HCT116 (cell line): ENCODE measurements at regions not wholly inside any gene's neighbourhood (a gene's known extent, or its start where the extent isn't known, plus 50 kb on each side); places are given as distances from the start of the nearest gene placed in this dataset.

Experiments used
- ATAC-seq: fragments of 200-7000 bp; cut with Tn5 transposase; 2 replicates; pipeline ENCODE4 v1.9.1; 2020; ENCODE audit warnings: mild to moderate bottlenecking, moderate library complexity
- BruUV-seq: library from RNA; stranded (reverse); fragments of 400-500 nt; replicated peaks from 2 replicates; lab custom pipeline; 2021; lab: Mats Ljungman, UMichigan
- CTCF ChIA-PET: fragments of 300-600 bp; sonication (Branson Sonifier 250); formaldehyde crosslinking; loops from one replicate; lab custom pipeline; 2021; ENCODE audit warnings: antibody characterized with exemption; lab: Charles Lee
- POLR2A ChIA-PET: fragments of 300-600, 350-600 bp; sonication (Branson Sonifier 250); formaldehyde crosslinking; loops from one replicate; lab custom pipeline; 2021; ENCODE audit warnings: antibody characterized with exemption; lab: Charles Lee
- RAD21 ChIA-PET, 2 experiments: fragments of 300-600 bp; sonication (Branson Sonifier 250); formaldehyde crosslinking; loops; one replicate each; lab custom pipeline; 2023; ENCODE audit warnings: low total read pairs in 2 of 2; ENCODE audit not compliant: uncharacterized antibody in 2 of 2, unreplicated experiment in 2 of 2, low non-redundant PET in 1 of 2; lab: Charles Lee
- DNase-seq: peaks from one replicate; pipeline ENCODE4 v3.0.0-alpha.2; 2010; ENCODE audit warnings: low read depth, low spot score
- H2AFZ ChIP-seq: fragments of 200-600 bp; shearing (Covaris generic), sonication (generic); 2 replicates; pipeline ENCODE4 v1.6.1; 2017; ENCODE audit warnings: low read depth, mixed run types, mixed read lengths, antibody characterized with exemption, low read length; ENCODE audit not compliant: poor library complexity, severe bottlenecking
- H3K27ac ChIP-seq: 2 replicates; pipeline ENCODE4 v1.5.1; 2012; ENCODE audit warnings: low read depth, low read length
- H3K27me3 ChIP-seq: fragments of 200-600 bp; sonication (generic); 2 replicates; pipeline ENCODE4 v1.6.1; 2016; ENCODE audit warnings: mixed run types, low read length, mixed read lengths; ENCODE audit not compliant: insufficient read depth
- H3K36me3 ChIP-seq, 2 experiments: fragments of 200-500 bp in 1 of 2; fragments of 200-600 bp in 1 of 2; sonication (Bioruptor generic) in 1 of 2; sonication (generic) in 1 of 2; 2 replicates each; pipeline versions ENCODE4 v1.5.1 to v1.6.1; 2014 to 2016; ENCODE audit warnings: low read length in 2 of 2, inconsistent platforms in 1 of 2, mixed read lengths in 1 of 2, mixed run types in 1 of 2; ENCODE audit not compliant: insufficient read depth in 2 of 2, control insufficient read depth in 1 of 2
- H3K4me1 ChIP-seq, 2 experiments: fragments of 200-600 bp in 1 of 2; sonication (generic) in 1 of 2; 2 replicates each; pipeline versions ENCODE4 v1.5.1 to v1.6.1; 2012 to 2017; ENCODE audit warnings: low read length in 2 of 2, inconsistent platforms in 1 of 2, mild to moderate bottlenecking in 1 of 2, mixed read lengths in 1 of 2, mixed run types in 1 of 2, moderate library complexity in 1 of 2; ENCODE audit not compliant: insufficient read depth in 2 of 2, control insufficient read depth in 1 of 2
- H3K4me2 ChIP-seq: fragments of 200-600 bp; sonication (generic); 2 replicates; pipeline ENCODE4 v1.6.1; 2017; ENCODE audit warnings: mixed run types, low read length, mixed read lengths
- H3K4me3 ChIP-seq, 2 experiments: fragments of 200-600 bp in 1 of 2; sonication (generic) in 1 of 2; replicated peaks in 1 of 2; 2 replicates each; pipeline ENCODE4 v1.5.1; 2011 to 2016; ENCODE audit warnings: low read length in 2 of 2, control low read depth in 1 of 2, low read depth in 1 of 2, mild to moderate bottlenecking in 1 of 2, mixed read lengths in 1 of 2, mixed run types in 1 of 2
- H3K79me2 ChIP-seq: fragments of 200-600 bp; sonication (generic); 2 replicates; pipeline ENCODE4 v1.6.1; 2017; ENCODE audit warnings: mild to moderate bottlenecking, mixed run types, low read length, moderate library complexity, mixed read lengths; ENCODE audit not compliant: insufficient read depth
- H3K9ac ChIP-seq: fragments of 200-600 bp; sonication (generic); 2 replicates; pipeline ENCODE4 v1.6.1; 2016; ENCODE audit warnings: low read length, mixed read lengths
- H3K9me2 ChIP-seq: fragments of 200-600 bp; sonication (generic), shearing (Covaris generic); 2 replicates; pipeline ENCODE4 v1.6.1; 2017; ENCODE audit warnings: mixed run types, mild to moderate bottlenecking, moderate library complexity; ENCODE audit not compliant: insufficient read depth
- H3K9me3 ChIP-seq, 2 experiments: fragments of 200-500 bp in 1 of 2; fragments of 200-600 bp in 1 of 2; sonication (Bioruptor generic) in 1 of 2; sonication (generic) in 1 of 2; 2 replicates each; pipeline ENCODE4 v1.6.1; 2014 to 2017; ENCODE audit warnings: low read length in 2 of 2, mixed read lengths in 2 of 2, inconsistent platforms in 1 of 2, low read depth in 1 of 2, mild to moderate bottlenecking in 1 of 2, mixed run types in 1 of 2, moderate library complexity in 1 of 2; ENCODE audit not compliant: control insufficient read depth in 1 of 2, insufficient read depth in 1 of 2
- H4K20me1 ChIP-seq: fragments of 200-600 bp; sonication (generic), shearing (Covaris generic); 2 replicates; pipeline ENCODE4 v1.6.1; 2017; ENCODE audit warnings: mixed run types, mild to moderate bottlenecking, moderate library complexity; ENCODE audit not compliant: insufficient read depth
- ATF3 ChIP-seq: IDR thresholded peaks from 2 replicates; pipeline ENCODE4 v1.6.1; 2012
- CEBPB ChIP-seq: IDR thresholded peaks from 2 replicates; pipeline ENCODE4 v1.6.1; 2012; ENCODE audit warnings: low read depth
- EGR1 ChIP-seq: IDR thresholded peaks from 2 replicates; pipeline ENCODE4 v1.6.1; 2012; ENCODE audit warnings: low read depth
- EZH2phosphoT487 ChIP-seq: fragments of 200-600 bp; IDR thresholded peaks from 2 replicates; pipeline ENCODE4 v1.6.1; 2018; ENCODE audit warnings: antibody characterized with exemption, borderline replicate concordance
- FOSL1 ChIP-seq: IDR thresholded peaks from 2 replicates; pipeline ENCODE4 v1.6.1; 2012; ENCODE audit warnings: low read depth
- JUND ChIP-seq: IDR thresholded peaks from 2 replicates; pipeline ENCODE4 v1.6.1; 2012
- POLR2A ChIP-seq: IDR thresholded peaks from 2 replicates; pipeline ENCODE4 v1.7.0; 2011; ENCODE audit warnings: borderline replicate concordance; ENCODE audit not compliant: insufficient read depth, insufficient read length; ENCODE audit errors: extremely low read depth
- SRF ChIP-seq: IDR thresholded peaks from 2 replicates; pipeline ENCODE4 v1.6.1; 2012; ENCODE audit warnings: low read depth
- TCF7L2 ChIP-seq: IDR thresholded peaks from 2 replicates; pipeline ENCODE4 v1.7.0; 2011; ENCODE audit warnings: borderline replicate concordance, inconsistent platforms; ENCODE audit not compliant: insufficient read depth, insufficient read length; ENCODE audit errors: extremely low read depth
- ZFX ChIP-seq: fragments of 450-650 bp; IDR thresholded peaks from 2 replicates; pipeline ENCODE4 v1.6.1; 2017
- intact Hi-C: fragments of 100-400 bp; cut with micrococcal nuclease; formaldehyde crosslinking; loops from 2 replicates; pipeline ENCODE4 v1.10.0; 2022
- TF ChIP-seq, protein P1 (sequence below): IDR thresholded peaks from 2 replicates; pipeline ENCODE4 v1.6.1; 2012
- TF ChIP-seq, protein P2 (sequence below), 3 experiments: fragments of 200-600 bp in 1 of 3; sonication (generic) in 1 of 3; IDR thresholded peaks in 2 of 3; conservative IDR thresholded peaks in 1 of 3; 2 replicates each; pipeline ENCODE4 v1.5.1; 2012 to 2017; ENCODE audit warnings: low read depth in 2 of 3, low read length in 2 of 3, antibody characterized with exemption in 1 of 3, borderline replicate concordance in 1 of 3, control low read depth in 1 of 3, mild to moderate bottlenecking in 1 of 3, mixed read lengths in 1 of 3, mixed run types in 1 of 3, moderate library complexity in 1 of 3; ENCODE audit not compliant: insufficient read depth in 1 of 3

DNA sequence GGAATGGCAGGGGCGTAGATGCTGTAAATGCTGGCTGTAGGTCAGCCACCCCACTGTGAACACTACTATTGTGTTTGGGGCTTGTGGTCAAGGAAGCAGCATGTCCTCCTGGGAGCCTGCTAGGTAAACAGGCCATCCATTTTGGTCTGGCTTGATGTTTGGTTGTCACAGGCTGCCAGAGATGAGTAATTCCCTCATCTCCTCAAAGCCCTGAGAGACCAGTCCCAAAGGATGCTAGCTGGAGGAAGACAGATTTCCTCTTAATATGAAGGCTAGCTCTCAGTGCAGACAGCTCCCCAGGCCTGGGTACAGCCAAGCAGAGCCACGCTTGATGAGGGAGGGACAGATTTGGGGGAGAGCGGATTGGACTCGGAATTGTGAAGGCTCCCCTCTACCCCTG is 72.5 kb upstream of the MAP1B start:
- no peaks in the 10 kb centered on the region for H3K4me1 ChIP-seq
- H3K9me2 ChIP-seq, result no peaks in the 10 kb centered on the region
- no TSS peak for BruUV-seq
- no peak overlapping the region for H3K27ac ChIP-seq
- H3K36me3 ChIP-seq, result no peaks in the 10 kb centered on the region
- POLR2A ChIA-PET, result no interaction called here
- H3K4me2 ChIP-seq, result no peak overlapping the region
- H3K9ac ChIP-seq, result no peak overlapping the region
- H4K20me1 ChIP-seq, result no peaks in the 10 kb centered on the region
- DNase-seq (no peak), ATAC-seq (no peak)
- no peaks in the 10 kb centered on the region for H3K27me3 ChIP-seq
- H2AFZ ChIP-seq, result no peak overlapping the region
- no peaks in the 10 kb centered on the region for H3K9me3 ChIP-seq
- CTCF ChIA-PET, result no interaction called here
- intact Hi-C loops, result no loop called here
- H3K4me3 ChIP-seq, result no peak overlapping the region
- TF ChIP-seq ATF3 (no peak), CEBPB (no peak), FOSL1 (no peak), EGR1 (no peak), EZH2phosphoT487 (no peak), POLR2A (no peak), JUND (no peak), TCF7L2 (no peak), ZFX (no peak), SRF (no peak)
- TF ChIP-seq, protein P1, sequence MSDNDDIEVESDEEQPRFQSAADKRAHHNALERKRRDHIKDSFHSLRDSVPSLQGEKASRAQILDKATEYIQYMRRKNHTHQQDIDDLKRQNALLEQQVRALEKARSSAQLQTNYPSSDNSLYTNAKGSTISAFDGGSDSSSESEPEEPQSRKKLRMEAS, result no peak
- TF ChIP-seq, protein P2, sequence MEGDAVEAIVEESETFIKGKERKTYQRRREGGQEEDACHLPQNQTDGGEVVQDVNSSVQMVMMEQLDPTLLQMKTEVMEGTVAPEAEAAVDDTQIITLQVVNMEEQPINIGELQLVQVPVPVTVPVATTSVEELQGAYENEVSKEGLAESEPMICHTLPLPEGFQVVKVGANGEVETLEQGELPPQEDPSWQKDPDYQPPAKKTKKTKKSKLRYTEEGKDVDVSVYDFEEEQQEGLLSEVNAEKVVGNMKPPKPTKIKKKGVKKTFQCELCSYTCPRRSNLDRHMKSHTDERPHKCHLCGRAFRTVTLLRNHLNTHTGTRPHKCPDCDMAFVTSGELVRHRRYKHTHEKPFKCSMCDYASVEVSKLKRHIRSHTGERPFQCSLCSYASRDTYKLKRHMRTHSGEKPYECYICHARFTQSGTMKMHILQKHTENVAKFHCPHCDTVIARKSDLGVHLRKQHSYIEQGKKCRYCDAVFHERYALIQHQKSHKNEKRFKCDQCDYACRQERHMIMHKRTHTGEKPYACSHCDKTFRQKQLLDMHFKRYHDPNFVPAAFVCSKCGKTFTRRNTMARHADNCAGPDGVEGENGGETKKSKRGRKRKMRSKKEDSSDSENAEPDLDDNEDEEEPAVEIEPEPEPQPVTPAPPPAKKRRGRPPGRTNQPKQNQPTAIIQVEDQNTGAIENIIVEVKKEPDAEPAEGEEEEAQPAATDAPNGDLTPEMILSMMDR (IDR thresholded peaks at IDR 0.05 in 2 of 3, conservative IDR thresholded peaks at IDR 0.05 in 1 of 3; ENCODE audit: borderline replicate concordance in 1 of 3, insufficient read depth in 1 of 3, low read depth in 2 of 3, low read length in 2 of 3), result no peak
- no peaks in the 10 kb centered on the region for H3K79me2 ChIP-seq
- RAD21 ChIA-PET, result no interaction called here
